ENCODE measurements at regions not wholly inside any gene's neighbourhood (a gene's known extent, or its start where the extent isn't known, plus 50 kb on each side); places are given as distances from the start of the nearest gene placed in this dataset.

GRCh38 chr1:116857092-116857491, 52.6 kb upstream of the PTGFRN start:
- Histone ChIP-seq H3K27ac (ENCODE audit: low read length) (no peak overlapping the region), H3K4me3 (ENCODE audit: low read length) (no peak overlapping the region), H3K4me1 (ENCODE audit: control insufficient read depth, insufficient read depth, low read length) (peaks cover 24% of the 10 kb centered on the region), H3K27me3 (ENCODE audit: control insufficient read depth, insufficient read depth, low read length) (no peaks in the 10 kb centered on the region), H3K36me3 (ENCODE audit: control insufficient read depth, insufficient read depth, low read length) (no peaks in the 10 kb centered on the region), H3K9me3 (ENCODE audit: control insufficient read depth, low read depth, low read length) (no peaks in the 10 kb centered on the region)
- no peak for DNase-seq
- WGBS (ENCODE audit: insufficient coverage, low lambda C conversion rate), result no CpG with 5 or more reads among the region's 3 CpGs

Data from large intestine (tissue), 3 donors.